ENCODE measurements at regions not wholly inside any gene's neighbourhood (a gene's known extent, or its start where the extent isn't known, plus 50 kb on each side); places are given as distances from the start of the nearest gene placed in this dataset.

DNA sequence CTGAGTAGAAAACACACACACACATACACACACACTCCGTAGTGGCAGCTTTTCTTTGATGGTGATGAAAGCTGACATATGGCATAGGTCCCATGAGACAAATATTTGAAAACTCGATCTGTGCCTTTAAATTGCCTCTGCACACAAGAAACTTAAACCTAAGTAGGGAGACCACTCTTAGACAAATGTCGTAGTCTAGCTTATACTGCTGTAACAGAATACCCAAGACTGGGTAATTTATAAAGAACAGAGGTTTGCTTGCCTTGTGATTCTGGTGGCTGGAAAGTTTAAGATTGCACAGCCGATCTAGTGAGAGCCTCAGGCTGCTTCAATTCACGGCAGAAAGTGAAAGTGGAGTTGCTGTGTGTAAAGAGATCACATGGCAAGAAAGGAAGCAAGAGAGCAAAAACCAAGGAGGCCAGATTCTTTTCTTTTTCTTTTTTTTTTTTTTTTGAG is 489.4 kb upstream of the SORCS1 start:
- Mint-ChIP-seq H3K4me3 (ENCODE audit: unreplicated experiment) (no peak overlapping the region), H3K27ac (ENCODE audit: unreplicated experiment) (no peak overlapping the region), H3K27me3 (ENCODE audit: unreplicated experiment) (peaks cover 6% of the 10 kb centered on the region), H3K4me1 (ENCODE audit: unreplicated experiment) (no peaks in the 10 kb centered on the region), H3K9me3 (ENCODE audit: unreplicated experiment) (no peaks in the 10 kb centered on the region), H3K36me3 (ENCODE audit: low read depth, unreplicated experiment) (no peaks in the 10 kb centered on the region)
- TF ChIP-seq, protein P1, sequence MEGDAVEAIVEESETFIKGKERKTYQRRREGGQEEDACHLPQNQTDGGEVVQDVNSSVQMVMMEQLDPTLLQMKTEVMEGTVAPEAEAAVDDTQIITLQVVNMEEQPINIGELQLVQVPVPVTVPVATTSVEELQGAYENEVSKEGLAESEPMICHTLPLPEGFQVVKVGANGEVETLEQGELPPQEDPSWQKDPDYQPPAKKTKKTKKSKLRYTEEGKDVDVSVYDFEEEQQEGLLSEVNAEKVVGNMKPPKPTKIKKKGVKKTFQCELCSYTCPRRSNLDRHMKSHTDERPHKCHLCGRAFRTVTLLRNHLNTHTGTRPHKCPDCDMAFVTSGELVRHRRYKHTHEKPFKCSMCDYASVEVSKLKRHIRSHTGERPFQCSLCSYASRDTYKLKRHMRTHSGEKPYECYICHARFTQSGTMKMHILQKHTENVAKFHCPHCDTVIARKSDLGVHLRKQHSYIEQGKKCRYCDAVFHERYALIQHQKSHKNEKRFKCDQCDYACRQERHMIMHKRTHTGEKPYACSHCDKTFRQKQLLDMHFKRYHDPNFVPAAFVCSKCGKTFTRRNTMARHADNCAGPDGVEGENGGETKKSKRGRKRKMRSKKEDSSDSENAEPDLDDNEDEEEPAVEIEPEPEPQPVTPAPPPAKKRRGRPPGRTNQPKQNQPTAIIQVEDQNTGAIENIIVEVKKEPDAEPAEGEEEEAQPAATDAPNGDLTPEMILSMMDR (IDR thresholded peaks at IDR 0.05; ENCODE audit: unreplicated experiment), result no peak
- no peak for DNase-seq (ENCODE audit: low spot score)

DNA sequence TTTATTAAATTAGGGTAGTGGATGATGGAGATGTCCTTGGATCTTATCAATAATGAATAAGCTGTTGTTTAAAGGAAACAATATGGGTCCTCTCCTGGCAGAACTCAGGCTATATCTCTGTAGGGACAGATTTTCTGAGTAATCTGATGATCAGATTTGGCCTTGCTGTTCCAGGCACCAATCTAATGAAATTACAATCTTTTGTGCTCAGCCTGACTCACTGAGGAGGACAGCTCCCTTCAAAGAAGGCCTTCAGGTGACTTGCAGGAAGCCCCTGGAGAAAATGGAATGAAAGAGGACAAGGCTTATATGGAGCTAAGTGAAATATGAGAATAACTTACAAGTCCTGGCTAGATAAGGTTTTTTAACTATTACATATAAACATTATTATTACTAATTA is 486.4 kb upstream of the SORCS1 start:
- DNase-seq (ENCODE audit: low spot score), result no peak
- Mint-ChIP-seq H3K27ac (ENCODE audit: unreplicated experiment) (no peak overlapping the region), H3K4me1 (ENCODE audit: unreplicated experiment) (no peaks in the 10 kb centered on the region), H3K9me3 (ENCODE audit: unreplicated experiment) (no peaks in the 10 kb centered on the region), H3K4me3 (ENCODE audit: unreplicated experiment) (no peak overlapping the region), H3K27me3 (ENCODE audit: unreplicated experiment) (peaks cover 2% of the 10 kb centered on the region), H3K36me3 (ENCODE audit: low read depth, unreplicated experiment) (no peaks in the 10 kb centered on the region)
- TF ChIP-seq, protein P1 (IDR thresholded peaks at IDR 0.05; ENCODE audit: unreplicated experiment), result no peak

DNA sequence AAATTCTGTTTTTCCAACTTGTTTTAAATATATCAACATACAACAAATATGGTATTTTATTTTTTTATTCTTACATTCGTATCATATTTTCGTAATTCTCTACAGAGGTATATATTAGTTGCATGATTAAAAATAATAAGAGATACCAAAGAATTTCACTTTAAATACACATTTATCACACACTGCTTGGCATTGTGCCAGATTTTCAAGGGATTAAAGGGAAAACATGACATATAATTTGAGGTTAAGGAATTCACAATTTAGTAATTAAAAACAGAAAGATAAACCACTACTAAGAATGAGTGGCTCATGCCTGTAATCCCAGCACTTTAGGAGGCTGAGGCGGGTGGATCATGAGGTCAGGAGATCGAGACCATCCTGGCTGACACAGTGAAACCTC is 484.7 kb upstream of the SORCS1 start:
- Mint-ChIP-seq H3K9me3 (ENCODE audit: unreplicated experiment) (no peaks in the 10 kb centered on the region), H3K4me1 (ENCODE audit: unreplicated experiment) (no peaks in the 10 kb centered on the region), H3K27me3 (ENCODE audit: unreplicated experiment) (peaks cover under 1% of the 10 kb centered on the region), H3K27ac (ENCODE audit: unreplicated experiment) (no peak overlapping the region), H3K36me3 (ENCODE audit: low read depth, unreplicated experiment) (no peaks in the 10 kb centered on the region), H3K4me3 (ENCODE audit: unreplicated experiment) (no peak overlapping the region)
- TF ChIP-seq, protein P1 (IDR thresholded peaks at IDR 0.05; ENCODE audit: unreplicated experiment), result no peak
- no peak for DNase-seq (ENCODE audit: low spot score)

DNA sequence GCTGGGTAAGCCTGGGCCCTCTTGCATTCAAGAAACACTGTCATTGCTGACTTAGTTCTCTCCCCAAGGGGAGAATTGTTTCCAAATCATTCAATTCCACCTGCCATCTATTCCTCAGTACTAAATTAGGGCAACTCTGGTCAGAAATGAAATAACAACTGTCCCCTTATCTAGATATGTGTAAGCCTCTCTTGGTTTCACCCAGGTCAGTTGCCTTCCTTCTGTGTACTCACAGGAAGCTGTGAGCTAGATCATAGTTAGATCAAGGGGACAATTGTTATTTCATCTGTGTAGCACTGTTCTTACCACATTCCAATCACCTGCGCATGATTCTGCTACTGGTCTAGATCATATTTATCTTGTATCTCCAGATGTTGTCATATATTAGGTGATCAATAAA is 483.0 kb upstream of the SORCS1 start:
- no peaks in the 10 kb centered on the region for H3K4me1 Mint-ChIP-seq (ENCODE audit: unreplicated experiment)
- no peak for DNase-seq (ENCODE audit: low spot score)
- H3K27me3 Mint-ChIP-seq (ENCODE audit: unreplicated experiment), result peaks cover 3% of the 10 kb centered on the region
- H3K9me3 Mint-ChIP-seq (ENCODE audit: unreplicated experiment), result no peaks in the 10 kb centered on the region
- no peaks in the 10 kb centered on the region for H3K36me3 Mint-ChIP-seq (ENCODE audit: low read depth, unreplicated experiment)
- H3K4me3 Mint-ChIP-seq (ENCODE audit: unreplicated experiment), result no peak overlapping the region
- TF ChIP-seq, protein P1 (IDR thresholded peaks at IDR 0.05; ENCODE audit: unreplicated experiment), result no peak
- H3K27ac Mint-ChIP-seq (ENCODE audit: unreplicated experiment), result no peak overlapping the region

DNA sequence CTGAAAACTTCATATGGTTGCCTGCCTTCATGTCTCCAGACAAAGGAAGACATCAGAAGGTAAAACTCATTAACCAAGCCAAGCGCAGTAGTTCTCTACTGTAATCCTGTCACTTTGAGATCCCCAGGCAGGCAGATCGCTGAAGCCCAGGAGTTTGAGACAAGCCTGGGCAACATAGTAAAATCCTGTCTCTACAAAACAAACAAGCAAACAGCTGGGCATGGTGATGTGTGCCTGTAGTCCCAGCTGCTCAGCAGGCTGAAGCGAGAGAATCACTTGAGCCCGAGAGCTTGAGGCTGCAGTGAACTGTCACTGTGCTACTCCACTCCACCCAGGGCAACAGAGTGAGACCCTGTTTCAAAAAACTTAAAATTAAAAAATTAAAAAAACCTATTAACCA is 467.4 kb upstream of the SORCS1 start:
- no peaks in the 10 kb centered on the region for H3K4me1 Mint-ChIP-seq (ENCODE audit: unreplicated experiment)
- H3K4me3 Mint-ChIP-seq (ENCODE audit: unreplicated experiment), result no peak overlapping the region
- no peaks in the 10 kb centered on the region for H3K9me3 Mint-ChIP-seq (ENCODE audit: unreplicated experiment)
- H3K27ac Mint-ChIP-seq (ENCODE audit: unreplicated experiment), result no peak overlapping the region
- H3K36me3 Mint-ChIP-seq (ENCODE audit: low read depth, unreplicated experiment), result no peaks in the 10 kb centered on the region
- no peaks in the 10 kb centered on the region for H3K27me3 Mint-ChIP-seq (ENCODE audit: unreplicated experiment)
- TF ChIP-seq, protein P1 (IDR thresholded peaks at IDR 0.05; ENCODE audit: unreplicated experiment), result no peak
- DNase-seq (ENCODE audit: low spot score), result no peak

Measured in endothelial cell (in vitro differentiated cells).